Endothelial cell of umbilical vein (primary cell): ENCODE measurements at regions not wholly inside any gene's neighbourhood (a gene's known extent, or its start where the extent isn't known, plus 50 kb on each side); places are given as distances from the start of the nearest gene placed in this dataset.

ENCODE experiments used
- BruUV-seq: library from RNA; stranded (reverse); fragments of 400-500 nt; replicated peaks from 2 replicates; lab custom pipeline; 2021; lab: Mats Ljungman, UMichigan
- CTCF ChIA-PET: fragments of 300-600, 350-600 bp; sonication (Branson Sonifier 250); formaldehyde crosslinking; loops from one replicate; lab custom pipeline; 2021; ENCODE audit warnings: antibody characterized with exemption, inconsistent platforms; lab: Charles Lee
- POLR2A ChIA-PET: fragments of 300-600, 350-600 bp; sonication (Branson Sonifier 250); formaldehyde crosslinking; loops from one replicate; lab custom pipeline; 2021; ENCODE audit warnings: antibody characterized with exemption, inconsistent platforms; lab: Charles Lee
- DNase-seq: peaks from one replicate; pipeline ENCODE4 v3.0.0-alpha.2; 2011; ENCODE audit warnings: low read depth, low spot score
- FAIRE-seq: peaks from 2 replicates; lab custom pipeline; 2011; peaks lifted over from hg19 to GRCh38; lab: Jason Lieb, UNC
- H2AFZ ChIP-seq: 2 replicates; pipeline ENCODE4 v1.6.0; 2012; ENCODE audit warnings: low read depth, low read length, control low read depth, inconsistent platforms
- H3K27ac ChIP-seq: 2 replicates; pipeline ENCODE4 v1.5.1; 2011; ENCODE audit warnings: low read depth, mild to moderate bottlenecking, control low read depth, low read length, moderate library complexity; ENCODE audit not compliant: insufficient read depth
- H3K27me3 ChIP-seq, 2 experiments: 2 replicates each; pipeline versions ENCODE4 v1.6.0 to v1.6.1; 2011; ENCODE audit warnings: low read length in 2 of 2, mixed read lengths in 1 of 2; ENCODE audit not compliant: control insufficient read depth in 2 of 2, insufficient read depth in 2 of 2
- H3K36me3 ChIP-seq, 2 experiments: 2 replicates in 1 of 2; 3 replicates in 1 of 2; pipeline ENCODE4 v1.5.1; 2011; ENCODE audit warnings: low read length in 2 of 2, mild to moderate bottlenecking in 1 of 2, moderate library complexity in 1 of 2; ENCODE audit not compliant: control insufficient read depth in 2 of 2, insufficient read depth in 2 of 2; ENCODE audit errors: extremely low read depth in 1 of 2
- H3K4me1 ChIP-seq: 3 replicates; pipeline ENCODE4 v1.5.1; 2011; ENCODE audit warnings: mild to moderate bottlenecking, low read length; ENCODE audit not compliant: control insufficient read depth, insufficient read depth; ENCODE audit errors: extremely low read depth
- H3K4me2 ChIP-seq: 2 replicates; pipeline ENCODE4 v1.6.1; 2011; ENCODE audit warnings: low read length, control low read depth, mixed read lengths; ENCODE audit not compliant: insufficient read depth
- H3K4me3 ChIP-seq, 3 experiments: fragments of 200-600 bp in 1 of 3; sonication (generic), shearing (Covaris generic) in 1 of 3; replicated peaks in 1 of 3; 2 replicates each; pipeline ENCODE4 v1.5.1; 2011 to 2016; ENCODE audit warnings: control low read depth in 3 of 3, low read length in 3 of 3, mild to moderate bottlenecking in 2 of 3, inconsistent platforms in 1 of 3, low read depth in 1 of 3, moderate library complexity in 1 of 3; ENCODE audit not compliant: insufficient read depth in 1 of 3
- H3K79me2 ChIP-seq: 2 replicates; pipeline ENCODE4 v1.6.0; 2012; ENCODE audit warnings: low read length, inconsistent platforms; ENCODE audit not compliant: control insufficient read depth, insufficient read depth
- H3K9ac ChIP-seq: replicated peaks from 2 replicates; pipeline ENCODE3; 2011; ENCODE audit warnings: low read length, control low read depth; ENCODE audit not compliant: insufficient read depth; ENCODE audit errors: extremely low read depth
- H3K9me1 ChIP-seq: replicated peaks from 3 replicates; pipeline ENCODE4 v1.6.0; 2011; ENCODE audit warnings: mild to moderate bottlenecking, low read length; ENCODE audit not compliant: control insufficient read depth, insufficient read depth; ENCODE audit errors: extremely low read depth
- H3K9me3 ChIP-seq: replicated peaks from 2 replicates; pipeline ENCODE4 v1.5.1; 2012; ENCODE audit warnings: low read length, inconsistent platforms; ENCODE audit not compliant: control insufficient read depth, insufficient read depth
- H4K20me1 ChIP-seq: replicated peaks from 2 replicates; pipeline ENCODE3; 2011; ENCODE audit warnings: mild to moderate bottlenecking, low read length; ENCODE audit not compliant: control insufficient read depth, insufficient read depth; ENCODE audit errors: extremely low read depth
- EZH2 ChIP-seq: IDR thresholded peaks from 2 replicates; pipeline ENCODE4 v1.6.1; 2012; ENCODE audit warnings: borderline replicate concordance, low read depth, mild to moderate bottlenecking, moderate library complexity, low read length, inconsistent platforms; ENCODE audit not compliant: severe bottlenecking
- FOS ChIP-seq: IDR thresholded peaks from 2 replicates; pipeline ENCODE4 v1.6.1; 2011; ENCODE audit warnings: mild to moderate bottlenecking, low read length, moderate library complexity, borderline replicate concordance; ENCODE audit not compliant: insufficient read depth
- GATA2 ChIP-seq: IDR thresholded peaks from 2 replicates; pipeline ENCODE4 v1.7.0; 2011; ENCODE audit warnings: low read depth, mild to moderate bottlenecking, moderate library complexity, mixed read lengths, low read length; ENCODE audit not compliant: insufficient read length, insufficient read depth
- JUN ChIP-seq: IDR thresholded peaks from 2 replicates; pipeline ENCODE4 v1.6.1; 2011; ENCODE audit warnings: borderline replicate concordance, low read depth; ENCODE audit not compliant: insufficient read length, insufficient read depth
- MYC ChIP-seq: IDR thresholded peaks from one replicate; pipeline ENCODE4 v1.6.1; 2011; ENCODE audit warnings: mild to moderate bottlenecking, low read depth, low read length
- POLR2A ChIP-seq: IDR thresholded peaks from 2 replicates; pipeline ENCODE4 v1.6.1; 2012; ENCODE audit warnings: low read depth, mild to moderate bottlenecking, control low read depth, low read length
- POLR2AphosphoS5 ChIP-seq: IDR thresholded peaks from 2 replicates; pipeline ENCODE4 v1.6.1; 2012; ENCODE audit warnings: low read depth, mild to moderate bottlenecking, control low read depth, low read length, moderate library complexity; ENCODE audit not compliant: insufficient read depth
- dilution Hi-C: fragments of 300-500 bp; cut with MboI; formaldehyde crosslinking; loops from one replicate; pipeline ENCODE4 v1.15.0; 2019; ENCODE audit warnings: low sequenced_read_pairs; ENCODE audit not compliant: extremely low pct_ligation_motif_present
- intact Hi-C: fragments of 100-400 bp; cut with micrococcal nuclease; formaldehyde crosslinking; loops from one replicate; pipeline ENCODE4 v1.10.0; 2022
- TF ChIP-seq, protein P1 (sequence below): IDR thresholded peaks from 2 replicates; pipeline ENCODE4 v1.6.1; 2011; ENCODE audit not compliant: insufficient read depth, insufficient read length
- TF ChIP-seq, protein P2 (sequence below), 2 donors: IDR thresholded peaks; 1 replicate in 1 of 2; 2 replicates in 1 of 2; pipeline ENCODE4 v1.5.1; 2011; ENCODE audit warnings: low read length in 2 of 2, mild to moderate bottlenecking in 2 of 2, moderate library complexity in 2 of 2, control low read depth in 1 of 2, inconsistent platforms in 1 of 2, low read depth in 1 of 2; ENCODE audit not compliant: insufficient read depth in 1 of 2; ENCODE audit errors: extremely low read depth in 1 of 2

GRCh38 chr12:92558215-92558773, 144.5 kb upstream of the PLEKHG7 start:
- FAIRE-seq = no peak
- H3K27ac ChIP-seq = no peak overlapping the region
- H3K9me1 ChIP-seq = no peaks in the 10 kb centered on the region
- CTCF ChIA-PET = interaction anchor here (1.9 kb wide), 1 partner anchor 13 kb away, joined by 4 read pairs; no protein-coding TSS in a partner anchor
- dilution Hi-C loops = no loop called here
- H3K27me3 ChIP-seq = no peaks in the 10 kb centered on the region
- no peak overlapping the region for H3K4me3 ChIP-seq
- no peak overlapping the region for H3K4me2 ChIP-seq
- POLR2A ChIA-PET = interaction anchor here (1.3 kb wide), 1 partner anchor 413 kb away, joined by 5 read pairs; the partner anchor contains the start of gene BTG1
- no peak for DNase-seq
- TF ChIP-seq MYC (no peak), POLR2A (no peak), FOS (no peak), POLR2AphosphoS5 (no peak), GATA2 (no peak), EZH2 (no peak), JUN (no peak)
- TF ChIP-seq, protein P1, sequence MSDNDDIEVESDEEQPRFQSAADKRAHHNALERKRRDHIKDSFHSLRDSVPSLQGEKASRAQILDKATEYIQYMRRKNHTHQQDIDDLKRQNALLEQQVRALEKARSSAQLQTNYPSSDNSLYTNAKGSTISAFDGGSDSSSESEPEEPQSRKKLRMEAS = no peak
- TF ChIP-seq, protein P2, sequence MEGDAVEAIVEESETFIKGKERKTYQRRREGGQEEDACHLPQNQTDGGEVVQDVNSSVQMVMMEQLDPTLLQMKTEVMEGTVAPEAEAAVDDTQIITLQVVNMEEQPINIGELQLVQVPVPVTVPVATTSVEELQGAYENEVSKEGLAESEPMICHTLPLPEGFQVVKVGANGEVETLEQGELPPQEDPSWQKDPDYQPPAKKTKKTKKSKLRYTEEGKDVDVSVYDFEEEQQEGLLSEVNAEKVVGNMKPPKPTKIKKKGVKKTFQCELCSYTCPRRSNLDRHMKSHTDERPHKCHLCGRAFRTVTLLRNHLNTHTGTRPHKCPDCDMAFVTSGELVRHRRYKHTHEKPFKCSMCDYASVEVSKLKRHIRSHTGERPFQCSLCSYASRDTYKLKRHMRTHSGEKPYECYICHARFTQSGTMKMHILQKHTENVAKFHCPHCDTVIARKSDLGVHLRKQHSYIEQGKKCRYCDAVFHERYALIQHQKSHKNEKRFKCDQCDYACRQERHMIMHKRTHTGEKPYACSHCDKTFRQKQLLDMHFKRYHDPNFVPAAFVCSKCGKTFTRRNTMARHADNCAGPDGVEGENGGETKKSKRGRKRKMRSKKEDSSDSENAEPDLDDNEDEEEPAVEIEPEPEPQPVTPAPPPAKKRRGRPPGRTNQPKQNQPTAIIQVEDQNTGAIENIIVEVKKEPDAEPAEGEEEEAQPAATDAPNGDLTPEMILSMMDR (IDR thresholded peaks at IDR 0.05; ENCODE audit: extremely low read depth in 1 of 2, insufficient read depth in 1 of 2, low read depth in 1 of 2, low read length in 2 of 2) = no peak
- H4K20me1 ChIP-seq = no peaks in the 10 kb centered on the region
- no peak overlapping the region for H3K9ac ChIP-seq
- no peaks in the 10 kb centered on the region for H3K4me1 ChIP-seq
- no peak overlapping the region for H2AFZ ChIP-seq
- H3K79me2 ChIP-seq = no peaks in the 10 kb centered on the region
- no peaks in the 10 kb centered on the region for H3K9me3 ChIP-seq
- intact Hi-C loops = no loop called here
- no TSS peak for BruUV-seq
- no peaks in the 10 kb centered on the region for H3K36me3 ChIP-seq
